NCI-H748 treated with DMSO at 0.1 percent for 48 hours (cell line): ENCODE measurements at regions not wholly inside any gene's neighbourhood (a gene's known extent, or its start where the extent isn't known, plus 50 kb on each side); places are given as distances from the start of the nearest gene placed in this dataset.

Source experiments
- DNase-seq: peaks from one replicate; lab custom pipeline; 2025; lab: John Stamatoyannopoulos, UW

- DNase-seq, result no peak
Measured at GRCh38 chr2:10201201-10201600, 78.7 kb downstream of the RRM2 start.

GRCh38 chr2:10202131-10202665 is 79.7 kb downstream of the RRM2 start:
- DNase-seq, result no peak

GRCh38 chr2:10204326-10205161 is 82.0 kb downstream of the RRM2 start:
- peak; percentile 26 for DNase-seq

- no peak for DNase-seq
Measured at GRCh38 chr2:10205162-10205475, 82.6 kb downstream of the RRM2 start.

GRCh38 chr2:10208736-10209135 is 86.2 kb downstream of the RRM2 start:
- DNase-seq, result no peak

GRCh38 chr2:10209406-10209935 is 86.9 kb downstream of the RRM2 start:
- DNase-seq, result no peak

- DNase-seq, result no peak
Measured at GRCh38 chr2:10210336-10210735, 87.8 kb downstream of the RRM2 start.

- DNase-seq, result no peak
Measured at GRCh38 chr2:10211844-10212422, 89.4 kb downstream of the RRM2 start.

- DNase-seq, result no peak
Measured at GRCh38 chr2:10212827-10213226, 89.9 kb upstream of the HPCAL1 start.

GRCh38 chr2:10214179-10214578 is 88.5 kb upstream of the HPCAL1 start:
- no peak for DNase-seq

GRCh38 chr2:10215393-10215935 is 87.2 kb upstream of the HPCAL1 start:
- DNase-seq, result no peak

- DNase-seq, result no peak
Measured at GRCh38 chr2:10216677-10217488, 85.8 kb upstream of the HPCAL1 start.

GRCh38 chr2:10217489-10218435 is 84.9 kb upstream of the HPCAL1 start:
- no peak for DNase-seq

GRCh38 chr2:10220045-10220901 is 82.4 kb upstream of the HPCAL1 start:
- DNase-seq, result no peak

- no peak for DNase-seq
Measured at GRCh38 chr2:10220902-10221391, 81.8 kb upstream of the HPCAL1 start.

- peak; percentile 5 for DNase-seq
Measured at GRCh38 chr2:10221443-10221842, 81.3 kb upstream of the HPCAL1 start.

GRCh38 chr2:10221976-10222870 is 80.5 kb upstream of the HPCAL1 start:
- DNase-seq, result no peak

- no peak for DNase-seq
Measured at GRCh38 chr2:10223471-10223870, 79.2 kb upstream of the HPCAL1 start.
